ENCODE measurements at regions not wholly inside any gene's neighbourhood (a gene's known extent, or its start where the extent isn't known, plus 50 kb on each side); places are given as distances from the start of the nearest gene placed in this dataset.

- TF ChIP-seq POLR2AphosphoS5 (IDR thresholded peaks at IDR 0.05; ENCODE audit: low read depth, low read length) (no peak), TAF1 (IDR thresholded peaks at IDR 0.05; ENCODE audit: borderline replicate concordance, low read depth, low read length) (no peak)
Measured at GRCh38 chr2:173652311-173652710, 297.6 kb downstream of the CDCA7 start.

Data from GM12892 (cell line).